SIG-M5 treated with dmso at 0.1 percent for 504 hours (cell line): ENCODE measurements at regions not wholly inside any gene's neighbourhood (a gene's known extent, or its start where the extent isn't known, plus 50 kb on each side); places are given as distances from the start of the nearest gene placed in this dataset.
A peak's percentile ranks its signal among the peaks of the same experiment; 100 is the strongest.
"Not testable (repeated sequence)": the region's sequence is repeated elsewhere in the genome, so short reads cannot be mapped to it uniquely, and the experiment has no call there.

ENCODE experiments used
- DNase-seq: peaks from one replicate; lab custom pipeline; 2025; ENCODE audit not compliant: unreplicated experiment; lab: John Stamatoyannopoulos, UW

- no peak for DNase-seq
Measured at GRCh38 chr4:60432911-60433310, 767.2 kb upstream of the ADGRL3 start.

GRCh38 chr4:60443068-60443467, 757.1 kb upstream of the ADGRL3 start:
- DNase-seq = no peak

- no peak for DNase-seq
Measured at GRCh38 chr4:60443796-60444195, 756.3 kb upstream of the ADGRL3 start.

- DNase-seq = no peak
Measured at GRCh38 chr4:60450054-60450453, 750.1 kb upstream of the ADGRL3 start.

- no peak for DNase-seq
Measured at GRCh38 chr4:60452266-60452665, 747.9 kb upstream of the ADGRL3 start.

GRCh38 chr4:60455380-60455779, 744.7 kb upstream of the ADGRL3 start:
- no peak for DNase-seq

GRCh38 chr4:60461551-60461950, 738.6 kb upstream of the ADGRL3 start:
- DNase-seq = no peak

- DNase-seq = peak; percentile 25
Measured at GRCh38 chr4:60463857-60464502, 736.1 kb upstream of the ADGRL3 start.

- no peak for DNase-seq
Measured at GRCh38 chr4:60482921-60483351, 717.2 kb upstream of the ADGRL3 start.

- no peak for DNase-seq
Measured at GRCh38 chr4:60485276-60485675, 714.9 kb upstream of the ADGRL3 start.

- DNase-seq = not testable (repeated sequence)
Measured at GRCh38 chr4:60487118-60487761, 712.9 kb upstream of the ADGRL3 start.

- DNase-seq = no peak
Measured at GRCh38 chr4:60500810-60501209, 699.3 kb upstream of the ADGRL3 start.

GRCh38 chr4:60502733-60503132, 697.4 kb upstream of the ADGRL3 start:
- DNase-seq = no peak

GRCh38 chr4:60506061-60506460, 694.1 kb upstream of the ADGRL3 start:
- DNase-seq = no peak

GRCh38 chr4:60522265-60522664, 677.9 kb upstream of the ADGRL3 start:
- DNase-seq = no peak

- DNase-seq = no peak
Measured at GRCh38 chr4:60531776-60532379, 668.2 kb upstream of the ADGRL3 start.

GRCh38 chr4:60544981-60545380, 655.1 kb upstream of the ADGRL3 start:
- no peak for DNase-seq

GRCh38 chr4:60562334-60562733, 637.8 kb upstream of the ADGRL3 start:
- DNase-seq = peak; percentile 45

- no peak for DNase-seq
Measured at GRCh38 chr4:60565558-60565957, 634.6 kb upstream of the ADGRL3 start.

- no peak for DNase-seq
Measured at GRCh38 chr4:60575336-60575735, 624.8 kb upstream of the ADGRL3 start.

GRCh38 chr4:60579335-60579734, 620.8 kb upstream of the ADGRL3 start:
- peak; percentile 4 for DNase-seq

- DNase-seq = no peak
Measured at GRCh38 chr4:60581919-60582536, 618.1 kb upstream of the ADGRL3 start.
